SIG-M5 (cell line): ENCODE measurements at regions not wholly inside any gene's neighbourhood (a gene's known extent, or its start where the extent isn't known, plus 50 kb on each side); places are given as distances from the start of the nearest gene placed in this dataset.

Source experiments
- DNase-seq: peaks from one replicate; lab custom pipeline; 2025; lab: John Stamatoyannopoulos, UW

GRCh38 chr6:121823437-121823851 is 388.0 kb downstream of the GJA1 start:
- no peak for DNase-seq

GRCh38 chr6:121826156-121826810 is 390.8 kb downstream of the GJA1 start:
- DNase-seq, result no peak

- no peak for DNase-seq
Observed at GRCh38 chr6:121828146-121828886, 392.9 kb downstream of the GJA1 start.

DNA sequence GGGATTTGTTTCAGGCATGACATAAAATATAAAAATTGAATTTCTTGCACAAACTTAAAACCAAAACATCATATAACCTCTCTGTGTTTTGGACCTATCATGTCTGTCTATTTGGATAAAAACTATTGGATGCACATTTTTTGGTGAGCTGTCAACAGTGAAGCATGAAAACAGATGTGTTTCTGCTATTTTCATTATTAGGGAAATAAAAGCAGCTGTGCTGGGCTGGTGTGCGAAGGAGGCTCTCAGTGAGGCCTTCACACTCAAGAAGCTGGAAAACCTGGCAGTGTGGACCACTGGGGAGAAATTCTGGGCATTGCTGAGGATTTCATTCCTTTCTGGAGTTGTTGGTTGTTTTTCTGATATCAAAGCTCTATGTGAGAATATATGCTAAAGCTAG is 395.3 kb downstream of the GJA1 start:
- DNase-seq, result no peak

GRCh38 chr6:121835662-121836061 is 400.2 kb downstream of the GJA1 start:
- DNase-seq, result no peak

GRCh38 chr6:121837545-121838229 is 402.2 kb downstream of the GJA1 start:
- DNase-seq, result no peak

- no peak for DNase-seq
Observed at GRCh38 chr6:121838842-121839241, 403.4 kb downstream of the GJA1 start.

GRCh38 chr6:121839896-121840295 is 404.4 kb downstream of the GJA1 start:
- no peak for DNase-seq

DNA sequence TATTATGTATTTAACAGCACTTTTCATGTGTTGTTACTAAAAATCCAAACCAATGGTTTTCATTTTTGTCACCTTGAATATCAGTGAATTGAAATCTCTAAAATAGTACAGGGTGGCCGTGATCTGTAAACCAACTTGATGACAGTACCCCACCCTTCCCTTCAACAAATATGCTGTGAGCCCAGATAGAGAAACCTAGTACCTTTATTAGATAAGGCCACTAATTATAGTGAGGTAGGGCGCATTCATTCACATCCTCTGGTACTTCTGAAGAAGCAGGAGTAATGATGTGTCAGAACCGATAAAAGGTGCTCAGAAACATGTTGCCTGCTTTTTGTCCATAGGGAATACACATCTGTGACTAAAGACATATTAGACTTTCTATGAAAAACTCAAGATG is 409.5 kb downstream of the GJA1 start:
- DNase-seq, result no peak

- no peak for DNase-seq
Observed at GRCh38 chr6:121847806-121848522, 412.5 kb downstream of the GJA1 start.

DNA sequence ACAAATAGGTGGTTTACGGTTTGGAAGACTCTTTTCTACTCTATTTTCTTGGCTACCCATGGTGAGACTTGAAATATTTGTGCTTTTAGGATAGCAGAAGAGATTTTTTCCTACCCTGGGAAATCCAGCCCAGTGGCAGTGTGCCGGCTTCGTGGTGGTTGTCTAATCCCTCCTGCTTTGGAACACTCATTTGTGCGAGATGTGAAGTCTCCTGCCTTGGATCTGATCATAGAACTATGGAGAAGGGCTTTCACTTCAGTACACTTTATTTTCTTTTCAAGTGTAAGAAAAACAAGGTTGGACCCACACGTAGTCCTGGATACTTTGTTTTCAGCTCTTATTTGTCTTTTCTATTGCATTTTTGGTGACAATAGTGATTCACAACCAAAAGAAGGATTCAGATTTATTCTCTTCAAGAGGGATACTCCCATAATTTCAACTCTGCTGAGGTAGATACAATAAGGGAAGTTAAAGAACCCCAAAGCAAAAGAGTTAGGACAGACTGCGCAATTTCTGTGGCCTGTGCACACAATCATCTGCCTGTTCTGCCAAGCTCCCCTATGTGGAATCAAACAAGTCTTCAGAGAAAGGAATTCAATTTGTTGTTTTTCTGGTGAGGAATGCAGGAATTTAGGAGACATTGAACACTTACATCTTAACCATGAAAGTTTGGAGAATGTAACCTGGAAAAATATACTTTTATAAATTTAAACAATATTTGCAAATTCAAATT is 413.2 kb downstream of the GJA1 start:
- no peak for DNase-seq

GRCh38 chr6:121849477-121849876 is 414.0 kb downstream of the GJA1 start:
- DNase-seq, result no peak

DNA sequence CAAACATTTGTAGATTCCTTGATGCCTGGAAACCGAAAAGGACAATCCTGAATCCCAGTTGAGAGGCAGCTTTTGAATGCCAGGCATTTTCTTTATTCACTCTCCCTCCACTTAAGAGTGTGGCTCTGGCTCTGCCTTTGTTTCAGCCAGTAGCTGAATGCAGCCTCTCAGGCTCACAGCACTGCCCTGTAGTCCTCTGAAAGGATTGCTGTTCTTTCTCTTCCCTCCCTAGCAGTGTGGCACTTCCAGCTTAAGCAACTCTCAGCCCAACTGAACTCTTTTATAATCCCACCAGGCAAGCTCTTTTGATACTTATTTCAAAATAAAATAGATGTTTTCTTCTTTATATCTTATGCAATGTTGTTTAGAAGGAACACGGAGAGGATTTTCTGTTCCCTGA is 415.6 kb downstream of the GJA1 start:
- DNase-seq, result no peak

GRCh38 chr6:121853686-121854085 is 418.2 kb downstream of the GJA1 start:
- DNase-seq, result no peak

DNA sequence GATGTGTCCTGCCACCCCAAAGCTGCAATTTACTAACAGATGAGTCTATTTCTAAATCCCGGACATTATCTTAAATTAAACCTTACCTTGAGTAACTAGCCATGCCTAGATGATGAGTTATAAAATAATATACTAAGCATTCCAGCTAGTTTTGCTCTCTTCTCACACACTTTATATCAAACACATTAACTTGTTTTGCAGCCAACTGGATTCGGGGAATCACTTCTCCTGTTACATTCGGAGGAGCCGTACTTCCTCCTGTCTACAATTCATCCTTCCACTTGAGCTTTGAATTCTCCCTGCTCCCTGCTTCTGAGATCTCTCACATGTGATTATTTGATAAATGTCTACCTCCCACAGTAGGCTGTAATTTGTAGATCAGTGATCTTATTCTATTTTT is 420.1 kb downstream of the GJA1 start:
- no peak for DNase-seq

- DNase-seq, result no peak
Observed at GRCh38 chr6:121856296-121856695, 420.9 kb downstream of the GJA1 start.

GRCh38 chr6:121857551-121857950 is 422.1 kb downstream of the GJA1 start:
- DNase-seq, result no peak

- no peak for DNase-seq
Observed at GRCh38 chr6:121858310-121858709, 422.9 kb downstream of the GJA1 start.

GRCh38 chr6:121858986-121859385 is 423.5 kb downstream of the GJA1 start:
- no peak for DNase-seq

- no peak for DNase-seq
Observed at GRCh38 chr6:121865811-121866210, 430.4 kb downstream of the GJA1 start.

GRCh38 chr6:121867095-121867494 is 431.6 kb downstream of the GJA1 start:
- no peak for DNase-seq

- no peak for DNase-seq
Observed at GRCh38 chr6:121868206-121868605, 432.8 kb downstream of the GJA1 start.
